GM03348 (cell line): ENCODE measurements at regions not wholly inside any gene's neighbourhood (a gene's known extent, or its start where the extent isn't known, plus 50 kb on each side); places are given as distances from the start of the nearest gene placed in this dataset.

Experiments
- DNase-seq: peaks from one replicate; pipeline ENCODE4 v3.0.0; 2012; ENCODE audit warnings: low spot score

- DNase-seq: no peak
These were observed 68.4 kb upstream of the PNMA1 start for GRCh38 chr14:73782623-73783022.

DNA sequence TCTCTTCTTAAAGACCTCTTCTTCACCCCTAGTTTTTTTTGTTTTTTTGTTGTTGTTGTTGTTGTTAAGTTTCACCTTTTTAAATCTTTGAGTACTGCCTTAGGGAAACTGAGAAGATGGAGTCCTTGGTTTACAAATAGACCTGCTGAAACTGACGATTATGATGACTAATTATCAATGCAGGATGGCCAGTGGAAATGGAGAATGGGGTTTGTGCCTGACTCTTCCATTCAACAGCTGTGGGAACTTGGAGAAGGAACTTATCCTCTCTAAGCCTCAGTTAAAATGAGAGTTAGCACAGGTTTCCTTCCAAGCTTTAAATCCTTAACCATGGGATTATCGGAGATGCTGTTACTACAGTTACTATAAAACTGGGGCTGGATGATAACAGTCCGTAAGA, 66.7 kb upstream of the PNMA1 start:
- no peak for DNase-seq

GRCh38 chr14:73780391-73780790, 66.2 kb upstream of the PNMA1 start:
- DNase-seq: no peak

DNA sequence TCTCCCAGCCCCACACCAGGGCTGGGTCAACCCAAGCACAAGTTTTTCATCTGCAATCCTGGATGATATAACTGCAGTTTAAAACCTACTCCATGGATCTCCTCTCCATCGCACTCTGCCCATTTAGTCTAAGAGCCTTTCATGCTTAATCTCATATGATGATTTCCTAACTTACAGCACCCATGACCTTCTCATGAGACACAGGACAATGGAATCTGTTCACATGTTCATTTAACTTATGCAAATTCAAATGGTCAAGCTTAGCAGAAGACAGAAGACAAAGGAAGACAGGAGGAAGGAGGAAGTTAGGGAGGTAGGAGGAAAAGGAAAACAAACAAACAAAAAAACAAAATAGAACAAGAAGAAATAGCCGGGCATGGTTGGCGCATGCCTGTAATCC, 64.6 kb upstream of the PNMA1 start:
- no peak for DNase-seq

GRCh38 chr14:73777420-73777819, 63.2 kb upstream of the PNMA1 start:
- no peak for DNase-seq

DNA sequence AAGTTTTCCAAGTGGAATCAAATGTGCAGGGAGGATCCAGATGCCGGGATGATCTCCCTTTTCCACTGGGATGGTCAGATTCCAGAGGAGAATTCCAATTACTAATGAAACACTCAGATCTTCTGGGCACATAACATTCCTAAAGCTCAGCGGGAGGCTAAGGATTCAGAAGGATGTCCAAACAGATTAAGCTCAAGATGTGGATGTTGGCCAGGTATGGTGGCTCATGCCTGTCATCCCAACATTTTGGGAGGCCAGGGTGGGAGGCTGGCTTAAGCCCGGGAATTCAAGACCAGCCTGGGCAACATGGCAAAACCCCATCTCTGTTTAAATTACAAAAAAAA, 62.0 kb upstream of the PNMA1 start:
- DNase-seq: peak; percentile 51

- DNase-seq: no peak
These were observed 61.4 kb upstream of the PNMA1 start for GRCh38 chr14:73775339-73776193.

DNA sequence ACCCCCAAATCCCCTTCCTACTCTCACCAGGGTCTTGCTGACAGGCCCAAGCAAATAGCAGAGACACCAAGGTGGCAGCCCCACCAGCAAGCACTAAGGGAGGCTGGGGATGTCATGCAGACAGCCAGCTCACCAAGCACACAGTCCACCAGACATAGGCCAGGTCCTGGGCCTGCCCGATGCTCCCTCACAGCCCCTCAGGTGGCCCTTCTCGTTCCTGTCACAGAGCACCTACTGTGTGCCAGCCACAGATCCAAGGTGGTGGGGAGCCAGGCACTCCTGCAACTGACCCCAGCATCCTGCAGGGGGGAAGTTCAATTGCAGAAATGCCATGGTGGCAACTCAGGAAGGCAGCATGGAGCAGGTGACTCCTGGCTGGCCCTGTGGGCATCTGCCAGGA, 60.5 kb upstream of the PNMA1 start:
- DNase-seq: no peak

- DNase-seq: no peak
These were observed 60.0 kb upstream of the PNMA1 start for GRCh38 chr14:73774241-73774570.

DNA sequence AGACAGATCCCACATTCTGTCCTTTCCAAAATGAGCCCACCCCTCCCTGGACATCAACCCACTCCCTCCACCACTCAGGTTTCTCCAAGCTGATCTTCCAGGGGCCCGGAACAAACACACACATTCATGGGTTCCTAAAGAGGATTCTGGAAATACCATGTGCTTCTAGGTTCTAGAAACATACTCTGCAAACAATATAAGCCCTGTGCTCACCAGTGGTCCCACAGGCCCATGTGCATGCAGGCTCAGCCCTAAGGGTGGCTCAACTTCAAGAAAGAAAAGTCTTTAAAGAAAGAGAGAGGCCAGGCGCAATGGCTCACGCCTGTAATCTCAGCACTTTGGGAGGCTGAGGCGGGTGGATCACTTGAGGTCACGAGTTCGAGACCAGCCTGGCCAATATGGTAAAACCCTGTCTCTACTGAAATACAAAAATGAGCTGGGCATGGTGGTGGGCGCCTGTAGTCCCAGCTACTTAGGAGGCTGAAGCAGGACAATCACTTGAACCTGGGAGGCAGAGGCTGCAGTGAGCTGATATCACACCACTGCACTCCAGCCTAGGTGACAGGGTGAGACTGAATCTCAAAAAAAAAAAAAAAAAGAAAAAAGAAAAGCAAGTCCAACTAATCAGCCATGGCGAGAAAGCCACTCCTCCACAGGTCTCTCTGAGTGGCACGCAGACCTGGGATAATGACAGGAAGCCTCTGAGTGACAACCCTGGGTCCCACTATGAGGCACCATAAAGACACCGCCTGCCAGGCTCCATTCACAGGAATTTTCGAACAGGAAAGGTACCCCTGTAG, 59.5 kb upstream of the PNMA1 start:
- no peak for DNase-seq

- peak; percentile 36 for DNase-seq
These were observed 57.9 kb upstream of the PNMA1 start for GRCh38 chr14:73771848-73772638.

- DNase-seq: no peak
These were observed 57.0 kb upstream of the PNMA1 start for GRCh38 chr14:73770977-73771847.

GRCh38 chr14:73768107-73768506, 53.9 kb upstream of the PNMA1 start:
- no peak for DNase-seq

- DNase-seq: no peak
These were observed 50.5 kb upstream of the PNMA1 start for GRCh38 chr14:73764406-73765280.
